Activated CD4-positive, alpha-beta T cell treated with anti-CD3 and anti-CD28 coated beads, Interleukin-2, Interleukin-4, amounts not matched to agents 100 ng/mL and 50 ng/mL, durations not matched to agents 16 hours and 8 hours (primary cell): ENCODE measurements at regions not wholly inside any gene's neighbourhood (a gene's known extent, or its start where the extent isn't known, plus 50 kb on each side); places are given as distances from the start of the nearest gene placed in this dataset.
"Not testable (repeated sequence)": the region's sequence is repeated elsewhere in the genome, so short reads cannot be mapped to it uniquely, and the experiment has no call there.

ENCODE experiments used
- DNase-seq: peaks from one replicate; pipeline ENCODE4 v3.0.0-alpha.2; 2020; ENCODE audit warnings: low spot score

- DNase-seq, result no peak
Observed at GRCh38 chr5:32534041-32534440, 51.3 kb upstream of the SUB1 start.

- peak; percentile 76 for DNase-seq
Observed at GRCh38 chr5:32531885-32532520, 53.4 kb upstream of the SUB1 start.

DNA sequence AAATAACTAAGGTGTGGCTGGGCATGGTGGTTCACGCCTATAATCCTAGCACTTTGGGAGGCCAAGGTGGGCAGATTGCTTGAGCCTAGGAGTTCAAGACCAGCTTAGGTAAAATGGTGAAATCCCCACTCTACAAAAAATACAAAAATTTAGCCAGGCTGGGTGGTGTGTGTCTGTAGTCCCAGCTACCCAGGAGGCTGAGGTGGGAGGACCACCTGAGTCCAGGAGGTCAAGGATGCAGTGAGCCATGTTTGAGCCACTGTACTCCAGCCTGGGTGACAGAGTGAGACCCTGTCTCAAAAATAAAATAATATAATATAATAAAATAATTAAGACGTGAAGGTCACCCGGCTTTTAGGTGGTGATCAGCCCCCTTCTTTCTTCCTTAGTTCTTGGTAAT is 58.0 kb upstream of the SUB1 start:
- DNase-seq, result not testable (repeated sequence)

DNA sequence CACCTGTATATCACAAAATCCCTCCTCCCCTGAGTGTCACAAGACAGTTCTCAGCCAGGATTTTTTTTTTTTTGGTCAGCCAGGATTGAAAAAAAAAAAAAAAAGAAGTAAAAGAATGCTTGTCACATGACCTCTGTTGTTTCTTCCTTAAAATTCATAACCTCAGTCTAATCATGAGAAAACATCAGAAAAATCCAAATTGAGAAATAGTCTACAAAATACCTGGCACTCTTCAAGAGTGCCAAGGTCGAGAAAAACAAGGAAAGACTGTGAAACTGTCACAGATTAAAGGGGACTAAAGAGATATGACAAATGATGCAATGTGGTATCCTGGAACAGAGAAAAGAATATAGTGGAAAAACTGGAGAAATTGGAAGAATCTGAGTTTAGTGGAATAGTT is 58.5 kb upstream of the SUB1 start:
- no peak for DNase-seq

DNA sequence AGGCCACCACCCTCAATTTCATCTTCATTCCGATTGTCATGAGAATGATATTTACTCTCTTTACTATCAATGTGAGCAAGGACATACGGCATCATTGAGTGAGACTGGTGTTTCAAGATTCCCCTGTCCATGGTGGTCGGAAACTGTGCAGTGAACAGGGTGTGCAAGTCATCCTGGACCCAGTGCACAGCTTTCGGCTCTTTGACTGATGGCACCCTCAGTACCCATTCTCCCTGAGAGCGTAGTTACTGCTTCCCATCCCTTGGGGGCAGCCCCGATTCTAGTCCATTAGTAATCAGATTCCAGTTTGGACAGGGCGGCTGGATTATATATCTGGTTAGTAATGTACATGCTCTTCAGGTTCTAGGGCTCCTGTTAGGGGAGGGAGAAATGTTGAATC is 61.7 kb upstream of the SUB1 start:
- DNase-seq, result no peak

DNA sequence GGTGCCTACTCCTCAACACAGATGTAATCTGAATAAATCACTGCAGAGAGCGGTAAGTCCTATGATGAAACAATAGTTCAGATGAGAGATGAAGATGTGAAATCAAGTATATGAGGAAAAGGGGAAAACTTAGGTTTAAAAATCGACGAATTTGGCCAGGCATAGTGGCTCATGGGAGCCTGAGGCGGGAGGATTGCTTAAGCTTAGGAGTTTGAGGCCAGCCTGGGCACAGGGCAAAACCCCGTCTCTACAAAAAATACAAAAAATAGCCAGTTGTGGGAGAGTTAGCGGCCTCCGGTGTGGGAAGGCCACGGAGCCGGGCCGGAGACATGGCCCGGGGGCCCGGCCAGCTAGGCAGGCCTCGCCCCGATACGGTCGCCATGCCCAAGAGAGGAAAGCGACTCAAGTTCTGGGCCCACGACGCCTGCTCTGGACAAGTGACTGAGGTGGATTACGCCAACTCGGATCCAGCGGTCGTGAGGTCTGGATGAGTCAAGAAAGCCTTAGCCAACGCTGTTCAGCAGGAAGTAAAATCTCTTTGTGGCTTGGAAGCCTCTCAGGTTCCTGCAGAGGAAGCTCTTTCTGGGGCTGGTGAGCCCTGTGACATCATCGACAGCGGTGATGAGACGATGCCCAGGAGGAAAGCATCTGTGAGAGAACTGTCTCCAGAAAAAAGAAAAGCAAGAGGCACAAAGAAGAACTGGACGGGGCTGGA is 62.8 kb upstream of the SUB1 start:
- peak; percentile 61 for DNase-seq

GRCh38 chr5:32521481-32521880 is 63.9 kb upstream of the SUB1 start:
- no peak for DNase-seq

DNA sequence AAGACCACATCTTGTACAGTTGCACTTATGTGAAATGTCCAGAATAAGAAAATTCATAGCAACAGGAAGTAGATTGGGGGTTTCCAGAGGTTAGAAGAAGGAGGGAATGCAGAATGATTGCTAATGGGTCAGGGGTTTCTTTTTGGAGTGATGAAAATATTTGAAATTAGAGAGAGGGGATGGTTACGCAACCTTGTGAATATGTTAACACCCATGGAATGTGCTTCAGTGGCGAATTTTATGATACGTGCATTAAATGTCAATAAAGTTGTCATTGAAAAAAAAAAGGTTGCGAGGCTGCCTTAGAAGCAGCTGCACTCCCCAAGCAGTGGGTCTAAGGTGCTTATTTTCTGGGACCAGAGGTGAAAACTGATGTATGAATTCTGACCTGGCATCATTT is 64.4 kb upstream of the SUB1 start:
- DNase-seq, result no peak

- no peak for DNase-seq
Observed at GRCh38 chr5:32520356-32520755, 65.0 kb upstream of the SUB1 start.

- DNase-seq, result no peak
Observed at GRCh38 chr5:32519508-32519907, 65.8 kb upstream of the SUB1 start.

- DNase-seq, result no peak
Observed at GRCh38 chr5:32514806-32515205, 70.3 kb upstream of the ZFR start.

DNA sequence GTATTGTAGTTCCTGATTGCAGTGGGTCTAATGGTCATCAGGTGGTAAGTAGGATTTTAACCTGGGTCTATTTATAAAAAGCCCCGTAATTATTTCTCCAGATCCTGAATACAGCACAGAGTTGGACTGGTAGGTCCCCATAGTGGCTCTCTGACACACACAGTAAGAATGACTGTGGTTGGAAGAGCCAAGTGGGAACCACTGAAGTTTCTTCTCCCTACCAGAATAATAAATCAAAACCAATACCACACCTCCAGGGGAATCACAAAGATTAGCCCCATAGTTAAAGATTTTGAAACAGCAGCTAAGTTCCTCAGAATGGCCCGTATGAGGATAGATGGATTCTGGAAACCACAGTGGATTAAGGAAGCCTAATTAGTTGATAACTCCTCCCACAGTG is 68.4 kb upstream of the ZFR start:
- no peak for DNase-seq

- DNase-seq, result no peak
Observed at GRCh38 chr5:32511776-32512374, 67.3 kb upstream of the ZFR start.

DNA sequence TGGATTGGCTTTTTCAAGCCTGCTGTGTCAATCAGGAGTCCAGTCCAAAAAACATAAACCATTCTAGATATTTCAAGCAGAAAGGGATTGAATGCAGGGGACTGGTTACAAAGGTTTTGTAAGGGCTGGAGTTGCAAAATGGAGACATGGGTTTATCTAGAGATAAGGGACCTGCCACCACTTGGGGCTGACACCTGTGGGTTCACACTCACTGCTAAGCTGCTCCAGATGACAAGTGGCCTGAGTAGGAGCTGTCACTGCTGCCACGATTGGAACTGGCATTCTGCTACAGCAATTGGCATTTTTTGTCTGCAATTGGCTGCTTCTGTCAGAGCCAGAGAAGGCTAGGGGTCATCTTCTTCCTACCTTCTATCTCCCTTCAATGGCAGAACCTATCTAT is 66.3 kb upstream of the ZFR start:
- DNase-seq, result no peak

DNA sequence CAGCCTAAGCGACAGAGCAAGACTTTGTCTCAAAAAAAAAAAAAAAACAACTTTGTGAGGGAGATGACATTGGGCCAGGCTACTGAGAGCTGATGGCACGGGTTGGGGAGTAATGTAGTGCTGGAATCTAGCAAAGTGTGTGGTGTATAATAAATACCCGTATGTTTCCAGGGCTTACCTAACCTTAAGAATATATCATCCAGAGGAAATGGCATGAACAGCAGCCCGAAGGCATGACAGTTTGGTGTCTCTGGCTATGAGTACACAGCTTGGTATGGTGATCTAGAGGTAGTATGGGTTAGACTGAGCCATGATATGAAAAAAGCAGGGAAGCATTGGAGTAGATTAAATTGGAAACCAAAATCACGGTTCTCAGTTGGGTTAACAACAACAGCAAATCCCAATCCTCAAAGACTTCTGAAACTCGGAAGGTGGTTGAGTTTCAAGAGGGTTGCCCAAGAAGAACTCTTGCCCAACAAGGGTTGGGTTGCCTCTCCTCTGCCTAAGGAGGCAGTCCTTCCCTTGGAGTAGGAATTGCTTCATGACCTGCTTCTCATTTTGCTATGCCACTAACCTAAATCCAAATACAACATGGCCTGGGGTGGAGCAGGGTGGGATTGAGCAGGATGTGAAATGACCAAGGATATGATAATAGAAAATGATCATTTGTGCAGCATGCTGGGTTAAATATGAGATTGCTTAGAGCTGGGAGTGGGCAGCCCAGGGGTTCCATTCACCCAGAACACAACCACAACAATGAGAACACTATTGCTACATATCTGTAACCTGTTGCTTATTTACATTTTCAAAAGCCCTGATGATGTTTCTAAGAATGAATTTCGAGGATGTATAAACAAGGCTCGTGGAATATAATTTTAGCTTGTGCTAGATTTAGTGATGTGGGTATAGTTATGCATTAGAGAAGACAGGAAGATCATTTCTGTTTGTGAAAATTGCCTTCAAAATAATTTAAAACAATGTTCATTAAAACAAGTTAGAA is 64.6 kb upstream of the ZFR start:
- DNase-seq, result no peak

- DNase-seq, result no peak
Observed at GRCh38 chr5:32507738-32508434, 63.3 kb upstream of the ZFR start.

- DNase-seq, result no peak
Observed at GRCh38 chr5:32506799-32507198, 62.3 kb upstream of the ZFR start.

- DNase-seq, result no peak
Observed at GRCh38 chr5:32506201-32506661, 61.7 kb upstream of the ZFR start.

DNA sequence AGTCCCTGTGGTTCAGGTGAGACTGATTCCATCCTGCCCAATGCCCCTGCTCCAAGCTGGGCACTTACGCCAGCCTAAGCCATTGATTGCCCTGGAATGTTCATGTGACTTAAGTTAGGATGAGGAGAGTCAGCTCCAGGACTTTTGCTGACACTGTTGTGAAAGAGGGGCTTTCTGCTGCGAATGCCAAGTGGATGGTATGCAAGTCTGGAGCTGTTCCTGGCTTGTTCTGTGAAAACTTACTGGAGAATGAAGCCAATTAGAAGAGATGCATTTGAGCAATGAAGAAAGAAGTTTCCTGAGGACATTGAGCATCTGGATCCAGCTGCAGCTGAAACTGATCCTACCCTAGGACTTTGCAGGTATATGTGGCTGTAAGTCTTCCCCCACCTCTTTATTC is 61.2 kb upstream of the ZFR start:
- no peak for DNase-seq

GRCh38 chr5:32504989-32505596 is 60.6 kb upstream of the ZFR start:
- DNase-seq, result no peak

GRCh38 chr5:32504329-32504988 is 59.9 kb upstream of the ZFR start:
- no peak for DNase-seq
